PC-3 (cell line): ENCODE measurements at regions not wholly inside any gene's neighbourhood (a gene's known extent, or its start where the extent isn't known, plus 50 kb on each side); places are given as distances from the start of the nearest gene placed in this dataset.

ENCODE experiments used
- ATAC-seq: fragments of 200-7000 bp; cut with Tn5 transposase; 2 replicates; pipeline ENCODE4 v1.9.1; 2020; ENCODE audit warnings: mild to moderate bottlenecking, moderate library complexity
- BruUV-seq: library from RNA; stranded (reverse); fragments of 400-500 nt; replicated peaks from 2 replicates; lab custom pipeline; 2021; lab: Mats Ljungman, UMichigan
- CTCF ChIA-PET: fragments of 300-600 bp; sonication (Branson Sonifier 250); formaldehyde crosslinking; loops from one replicate; lab custom pipeline; 2022; ENCODE audit warnings: antibody characterized with exemption; lab: Charles Lee
- POLR2A ChIA-PET: fragments of 300-600 bp; sonication (Branson Sonifier 250); formaldehyde crosslinking; loops from one replicate; lab custom pipeline; 2022; ENCODE audit warnings: antibody characterized with exemption; ENCODE audit not compliant: unreplicated experiment; lab: Charles Lee
- DNase-seq: peaks from one replicate; pipeline ENCODE4 v3.0.0-alpha.2; 2015
- H2AFZ ChIP-seq: fragments of 300-600 bp; sonication (generic); 2 replicates; pipeline ENCODE4 v1.6.0; 2016; ENCODE audit warnings: antibody characterized with exemption, low read length
- H3F3A ChIP-seq: fragments of 300-600 bp; sonication (generic); one replicate; pipeline ENCODE4 v1.6.0; 2017; ENCODE audit warnings: antibody characterized with exemption, low read length, control low read depth, mild to moderate bottlenecking; ENCODE audit not compliant: unreplicated experiment
- H3K27ac ChIP-seq: fragments of 300-600 bp; sonication (generic); 2 replicates; pipeline ENCODE4 v1.5.1; 2016; ENCODE audit warnings: mild to moderate bottlenecking, low read length
- H3K27me3 ChIP-seq: fragments of 300-600 bp; sonication (generic); 2 replicates; pipeline ENCODE4 v1.6.1; 2016; ENCODE audit warnings: low read length, mixed read lengths
- H3K36me3 ChIP-seq: fragments of 300-600 bp; sonication (generic); 2 replicates; pipeline ENCODE4 v1.6.1; 2016; ENCODE audit warnings: low read depth, mixed run types, low read length, mixed read lengths
- H3K4me1 ChIP-seq: fragments of 300-600 bp; sonication (generic); 2 replicates; pipeline ENCODE4 v1.5.1; 2016; ENCODE audit warnings: low read length; ENCODE audit not compliant: insufficient read depth
- H3K4me2 ChIP-seq: fragments of 300-600 bp; sonication (generic); 2 replicates; pipeline ENCODE4 v1.6.0; 2016; ENCODE audit warnings: low read length
- H3K4me3 ChIP-seq: fragments of 300-600 bp; sonication (generic); 2 replicates; pipeline ENCODE4 v1.5.1; 2016; ENCODE audit warnings: mild to moderate bottlenecking, low read length, mixed read lengths
- H3K79me2 ChIP-seq: fragments of 300-600 bp; sonication (generic); 2 replicates; pipeline ENCODE4 v1.6.1; 2017; ENCODE audit warnings: low read length, mixed read lengths
- H3K9ac ChIP-seq: fragments of 300-600 bp; sonication (generic); 2 replicates; pipeline ENCODE4 v1.6.0; 2016; ENCODE audit warnings: mild to moderate bottlenecking, low read length
- H3K9me2 ChIP-seq: fragments of 300-600 bp; sonication (generic); replicated peaks from 2 replicates; pipeline ENCODE4 v1.6.1; 2016; ENCODE audit warnings: mixed run types, low read length, mixed read lengths
- H3K9me3 ChIP-seq: fragments of 300-600 bp; sonication (generic); 2 replicates; pipeline ENCODE4 v1.6.1; 2016; ENCODE audit warnings: low read length, mixed read lengths
- H4K20me1 ChIP-seq: fragments of 300-600 bp; sonication (generic); 2 replicates; pipeline ENCODE4 v1.6.1; 2016; ENCODE audit warnings: low read length, mixed read lengths
- CTCF ChIP-seq: fragments of 300-600 bp; sonication (generic); conservative IDR thresholded peaks from 2 replicates; pipeline ENCODE4 v1.5.1; 2017; ENCODE audit warnings: antibody characterized with exemption, low read depth, mild to moderate bottlenecking, low read length
- EZH2 ChIP-seq: fragments of 300-600 bp; sonication (generic); IDR thresholded peaks from one replicate; pipeline ENCODE4 v1.6.1; 2017; ENCODE audit warnings: antibody characterized with exemption, mild to moderate bottlenecking, low read length; ENCODE audit not compliant: unreplicated experiment
- EZH2phosphoT487 ChIP-seq: fragments of 300-600 bp; sonication (generic); IDR thresholded peaks from 2 replicates; pipeline ENCODE4 v1.6.1; 2018; ENCODE audit warnings: mild to moderate bottlenecking, antibody characterized with exemption, low read length, borderline replicate concordance
- intact Hi-C: fragments of 100-400 bp; cut with micrococcal nuclease; formaldehyde crosslinking; loops from 2 replicates; pipeline ENCODE4 v1.9.0; 2023

GRCh38 chr6:72560721-72561593, 60.9 kb upstream of the KCNQ5 start:
- Histone ChIP-seq H4K20me1 (no peaks in the 10 kb centered on the region), H3F3A (peaks cover 4% of the 10 kb centered on the region), H3K9ac (no peak overlapping the region), H3K36me3 (no peaks in the 10 kb centered on the region), H3K79me2 (no peaks in the 10 kb centered on the region), H3K9me3 (no peaks in the 10 kb centered on the region), H3K4me1 (peaks cover 22% of the 10 kb centered on the region), H3K4me2 (no peak overlapping the region), H2AFZ (no peak overlapping the region), H3K27me3 (no peaks in the 10 kb centered on the region), H3K4me3 (no peak overlapping the region), H3K27ac (no peak overlapping the region), H3K9me2 (no peaks in the 10 kb centered on the region)
- ChIA-PET CTCF (interaction anchor here (0.5 kb wide), 2 partner anchors 51 to 143 kb away, joined by 3 read pairs; no protein-coding TSS in a partner anchor), POLR2A (no interaction called here)
- DNase-seq = no peak
- no TSS peak for BruUV-seq
- no peak for ATAC-seq
- intact Hi-C loops = no loop called here
- no peak; the same call in 1 of the 2 replicates for TF ChIP-seq CTCF
- TF ChIP-seq EZH2 = no peak
- no peak for TF ChIP-seq EZH2phosphoT487

- ATAC-seq (no peak), DNase-seq (no peak)
- no peak overlapping the region for H3K4me2 ChIP-seq
- no peak overlapping the region for H3K9ac ChIP-seq
- no peak overlapping the region for H2AFZ ChIP-seq
- H3F3A ChIP-seq = peaks cover 4% of the 10 kb centered on the region
- BruUV-seq = no TSS peak
- H3K27ac ChIP-seq = no peak overlapping the region
- H4K20me1 ChIP-seq = no peaks in the 10 kb centered on the region
- POLR2A ChIA-PET = no interaction called here
- H3K9me2 ChIP-seq = no peaks in the 10 kb centered on the region
- H3K9me3 ChIP-seq = no peaks in the 10 kb centered on the region
- H3K4me1 ChIP-seq = peaks cover 16% of the 10 kb centered on the region
- H3K4me3 ChIP-seq = no peak overlapping the region
- no peaks in the 10 kb centered on the region for H3K79me2 ChIP-seq
- intact Hi-C loops = no loop called here
- no peaks in the 10 kb centered on the region for H3K27me3 ChIP-seq
- TF ChIP-seq CTCF (no peak), EZH2phosphoT487 (no peak), EZH2 (no peak)
- CTCF ChIA-PET = interaction anchor here (0.5 kb wide), 2 partner anchors 51 to 144 kb away, joined by 3 read pairs; no protein-coding TSS in a partner anchor
- H3K36me3 ChIP-seq = no peaks in the 10 kb centered on the region
Measured at GRCh38 chr6:72561629-72562028, 60.2 kb upstream of the KCNQ5 start.
